HuH-7.5 (cell line): ENCODE measurements at regions not wholly inside any gene's neighbourhood (a gene's known extent, or its start where the extent isn't known, plus 50 kb on each side); places are given as distances from the start of the nearest gene placed in this dataset.

Source experiments
- DNase-seq: peaks from one replicate; pipeline ENCODE4 v3.0.0; 2011; ENCODE audit warnings: low spot score

DNA sequence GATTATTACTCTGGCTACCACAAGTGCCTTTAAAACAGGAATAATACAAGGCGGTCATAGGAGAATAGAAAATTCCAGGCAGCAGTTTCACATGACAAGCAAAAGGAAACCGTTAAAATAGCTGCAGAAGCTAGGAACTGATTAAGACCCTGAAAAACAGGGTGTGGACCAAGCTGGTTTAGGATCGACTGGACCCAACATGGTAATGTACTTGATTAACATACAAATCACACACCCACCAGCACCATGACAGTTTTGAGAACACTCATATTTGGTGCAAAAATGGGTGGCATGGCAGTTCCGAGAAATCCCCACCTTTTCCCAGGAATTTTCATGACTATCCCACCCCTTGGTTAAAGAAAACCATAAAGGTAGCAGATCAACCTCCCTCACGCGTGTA, 51.9 kb upstream of the TMEM163 start:
- no peak for DNase-seq

GRCh38 chr2:134771313-134771801, 52.6 kb upstream of the TMEM163 start:
- DNase-seq, result no peak

DNA sequence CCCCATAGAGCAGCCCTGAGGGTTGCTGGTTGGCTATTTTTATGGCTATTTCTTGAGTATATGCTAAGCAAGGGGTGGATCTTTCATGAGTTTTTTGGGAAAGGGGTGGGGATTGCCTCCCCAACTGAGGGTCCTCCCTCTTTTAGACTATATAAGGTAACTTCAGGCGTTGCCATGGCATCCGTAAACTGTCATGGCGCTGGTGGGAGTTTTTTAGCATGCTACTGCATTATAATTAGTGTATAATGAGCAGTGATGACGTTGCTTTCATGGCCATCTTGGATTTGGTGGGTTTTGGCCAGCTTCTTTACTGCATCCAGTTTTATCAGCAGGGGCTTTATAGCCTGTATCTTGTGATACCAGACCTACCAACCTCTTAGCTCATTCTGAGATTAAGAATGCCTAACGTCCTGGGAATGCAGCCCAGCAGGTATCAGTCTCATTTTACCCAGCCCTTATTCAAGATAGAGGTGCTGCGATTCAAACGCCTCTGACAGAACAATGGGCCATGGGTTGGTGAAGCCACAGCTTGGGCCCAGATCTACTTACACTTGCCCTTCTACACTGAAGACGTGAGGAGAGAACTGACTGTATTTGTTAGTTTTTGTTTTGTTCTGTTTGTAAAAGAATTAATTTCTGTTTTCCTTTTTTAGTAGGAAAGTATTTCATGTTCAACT, 53.8 kb upstream of the TMEM163 start:
- DNase-seq, result no peak

DNA sequence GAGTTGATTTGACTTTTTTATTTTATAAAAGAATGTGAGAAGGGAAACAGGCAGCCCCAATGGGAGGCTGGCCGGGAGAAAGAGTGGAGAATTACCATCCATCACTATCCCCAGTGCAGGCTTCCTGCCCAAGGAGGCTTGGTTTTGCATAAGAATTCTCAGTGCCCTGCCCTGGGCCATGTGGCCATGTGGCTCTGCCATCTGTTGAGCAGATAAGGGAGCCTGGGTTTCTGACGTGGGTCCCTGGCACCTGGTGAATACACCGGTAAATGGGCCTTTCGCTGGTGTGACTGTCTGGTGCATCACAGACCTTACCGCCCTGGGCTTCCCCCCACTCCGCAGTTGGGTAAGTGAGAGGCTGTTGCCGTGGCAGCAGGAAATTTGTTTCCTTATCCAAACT, 54.5 kb upstream of the TMEM163 start:
- no peak for DNase-seq

- no peak for DNase-seq
Measured at GRCh38 chr2:134773759-134774742, 55.3 kb upstream of the TMEM163 start.

DNA sequence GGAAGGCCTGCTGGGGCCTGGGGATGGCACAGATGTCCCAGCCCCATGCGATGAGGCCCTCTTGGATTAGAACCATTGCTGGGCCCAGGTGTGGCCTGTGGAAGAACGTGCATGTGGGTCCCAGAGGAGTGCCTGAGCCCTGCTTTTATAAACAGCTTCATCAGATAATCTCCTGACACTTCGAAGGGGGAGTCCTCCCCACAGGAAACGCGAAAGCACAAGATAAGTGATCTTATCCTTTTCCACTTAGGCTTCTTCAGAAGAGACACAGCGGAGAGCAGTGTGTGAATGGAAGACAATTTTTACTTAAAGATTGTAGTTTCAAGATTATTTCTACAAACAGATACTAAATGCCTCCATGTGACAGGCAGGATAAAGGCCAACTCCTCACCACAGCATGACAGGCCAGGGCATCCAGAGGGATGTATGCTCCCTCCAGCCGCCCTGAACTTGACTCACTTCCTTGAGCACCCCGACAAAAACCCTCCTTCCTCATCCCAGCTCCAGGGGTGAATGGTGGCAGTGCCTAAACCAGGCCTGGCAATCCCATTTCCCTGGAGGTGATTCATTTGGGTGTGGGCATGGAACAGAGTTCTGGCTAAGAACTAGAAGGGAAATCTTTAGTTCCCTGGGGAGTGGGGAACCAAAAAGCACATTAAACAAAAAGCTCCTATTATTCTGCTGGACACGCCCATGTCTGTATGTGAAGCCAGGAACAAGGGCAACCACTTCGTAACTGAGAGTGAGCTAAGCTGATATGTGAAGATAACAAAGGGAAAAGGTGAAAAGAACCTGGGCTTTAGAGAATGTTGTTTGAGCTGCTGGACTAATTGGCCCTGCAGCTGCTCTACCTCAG, 56.2 kb upstream of the TMEM163 start:
- no peak for DNase-seq

DNA sequence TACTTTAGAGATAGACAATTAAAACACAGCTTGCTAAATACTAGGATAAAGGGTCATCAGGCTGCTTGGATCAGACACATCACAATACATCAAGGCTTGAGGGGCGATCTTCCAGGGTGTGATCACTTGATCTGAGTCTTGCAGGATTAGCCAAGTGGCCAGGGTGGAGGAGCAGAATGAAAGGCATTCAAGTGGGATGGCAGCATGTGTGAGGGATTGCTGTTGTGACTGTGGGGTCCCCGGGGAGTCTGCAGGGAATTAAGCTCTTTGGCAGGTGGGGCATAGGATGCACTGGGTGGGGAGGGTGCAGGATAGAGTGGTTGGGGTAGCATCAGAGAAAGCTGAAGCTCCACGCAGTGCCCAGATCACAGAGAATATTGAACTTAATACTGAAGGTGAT, 58.0 kb upstream of the TMEM163 start:
- DNase-seq, result no peak

DNA sequence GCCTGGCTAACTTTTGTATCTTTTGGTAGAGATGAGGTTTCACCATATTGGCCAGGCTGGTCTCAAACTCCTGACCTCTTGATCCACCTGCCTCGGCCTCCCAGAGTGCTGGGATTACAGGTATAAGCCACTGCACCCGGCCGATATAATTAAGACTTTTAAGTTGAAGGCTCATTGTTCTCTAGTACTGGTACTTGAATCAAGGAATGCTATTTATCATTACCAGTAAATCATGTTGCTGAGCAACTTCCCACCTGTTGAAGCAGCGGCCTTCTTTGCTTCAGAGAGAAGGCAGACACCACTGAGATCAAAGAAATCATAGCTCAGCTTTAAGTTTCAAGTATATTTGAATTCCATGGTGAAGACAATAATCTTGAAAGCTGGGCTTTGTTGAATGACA, 58.8 kb upstream of the TMEM163 start:
- no peak for DNase-seq

- peak; percentile 15 for DNase-seq
Measured at GRCh38 chr2:134778372-134778771, 59.6 kb upstream of the TMEM163 start.

DNA sequence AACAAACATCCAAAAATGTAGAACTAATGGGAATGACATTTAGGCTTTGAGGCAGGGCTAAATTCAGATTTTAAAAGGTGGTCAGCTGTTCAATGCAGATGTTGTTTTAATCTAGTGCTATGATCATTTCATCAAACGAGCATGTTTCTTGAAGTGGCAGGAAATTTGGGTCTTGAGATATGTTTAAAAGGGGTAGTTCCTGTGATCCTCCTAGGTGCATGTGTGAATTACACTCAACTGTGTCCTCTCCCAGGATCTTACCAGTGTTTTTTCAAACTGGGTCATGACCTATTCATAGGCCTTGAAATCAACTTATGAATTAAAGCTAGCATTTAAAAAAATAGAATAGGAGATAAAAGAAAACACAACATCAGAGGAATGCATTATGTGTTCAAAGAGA, 57.4 kb upstream of the ACMSD start:
- no peak for DNase-seq

GRCh38 chr2:134782107-134782506, 56.3 kb upstream of the ACMSD start:
- no peak for DNase-seq

DNA sequence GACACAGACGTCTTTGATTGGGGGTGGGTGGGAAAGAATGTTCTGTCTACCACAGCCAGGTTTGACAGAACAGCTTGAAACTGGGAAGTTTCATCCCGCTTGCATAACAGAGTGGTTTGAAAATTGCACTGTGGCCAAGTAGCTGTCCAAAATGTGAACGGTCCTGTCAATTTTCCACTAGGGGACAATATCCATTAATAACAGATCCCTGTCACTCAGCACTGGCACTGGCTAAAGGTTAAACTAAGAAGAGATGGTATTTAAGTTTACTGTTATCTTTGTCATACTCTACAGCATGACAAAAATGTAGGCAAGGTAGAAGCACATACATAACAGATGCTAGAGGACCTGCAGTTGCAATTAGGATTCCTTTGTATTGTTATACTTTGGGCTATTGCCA, 55.6 kb upstream of the ACMSD start:
- DNase-seq, result peak; percentile 45

DNA sequence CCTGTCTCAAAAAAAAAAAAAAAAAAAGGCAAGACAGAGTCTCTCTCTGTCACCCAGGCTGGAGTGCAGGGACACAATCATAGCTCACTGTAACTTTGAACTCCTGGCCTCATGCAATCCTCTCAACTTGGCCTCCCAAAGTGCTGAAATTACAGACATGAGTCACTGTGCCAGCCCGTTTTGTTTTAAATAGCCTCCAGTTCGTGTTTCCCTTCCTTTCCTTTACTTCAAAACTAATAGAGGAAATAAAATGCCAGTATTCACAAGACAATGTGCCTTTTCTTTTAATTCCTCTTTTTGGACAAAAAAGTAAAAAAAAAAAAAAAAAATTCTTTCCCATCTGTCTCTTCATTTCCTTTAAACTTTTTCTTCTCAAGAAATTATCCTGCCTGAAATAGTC, 54.5 kb upstream of the ACMSD start:
- no peak for DNase-seq

- DNase-seq, result no peak
Measured at GRCh38 chr2:134785659-134786430, 52.6 kb upstream of the ACMSD start.

GRCh38 chr2:134788417-134788816, 50.0 kb upstream of the ACMSD start:
- no peak for DNase-seq
